Neural cell (in vitro differentiated cells): ENCODE measurements at regions not wholly inside any gene's neighbourhood (a gene's known extent, or its start where the extent isn't known, plus 50 kb on each side); places are given as distances from the start of the nearest gene placed in this dataset.

Experiments used
- H2AFZ ChIP-seq: fragments of 200-600, 300-800 bp; sonication (generic), shearing (Covaris generic); 2 replicates; pipeline ENCODE4 v1.6.0; 2014; ENCODE audit warnings: low read depth, mild to moderate bottlenecking, antibody characterized with exemption, low read length, moderate library complexity
- H3F3A ChIP-seq: fragments of 200-600 bp; shearing (Covaris generic); 2 replicates; pipeline ENCODE4 v1.6.1; 2016; ENCODE audit warnings: mild to moderate bottlenecking, moderate library complexity, mixed read lengths, antibody characterized with exemption, low read length; ENCODE audit not compliant: insufficient read depth, poor library complexity, severe bottlenecking
- H3K27ac ChIP-seq: fragments of 200-600, 300-800 bp; sonication (generic), shearing (Covaris generic); 2 replicates; pipeline ENCODE4 v1.5.1; 2014; ENCODE audit warnings: mild to moderate bottlenecking, low read length, moderate library complexity
- H3K27me3 ChIP-seq: fragments of 300-800, 200-600 bp; sonication (generic), shearing (Covaris generic); 2 replicates; pipeline ENCODE4 v1.6.0; 2014; ENCODE audit warnings: mild to moderate bottlenecking, low read depth, low read length, moderate library complexity; ENCODE audit not compliant: insufficient read depth
- H3K36me3 ChIP-seq: fragments of 300-800, 200-600 bp; sonication (generic), shearing (Covaris generic); 2 replicates; pipeline ENCODE4 v1.5.1; 2014; ENCODE audit warnings: mild to moderate bottlenecking, antibody characterized with exemption, low read length, moderate library complexity; ENCODE audit not compliant: insufficient read depth
- H3K4me2 ChIP-seq: fragments of 300-800, 200-600 bp; sonication (generic), shearing (Covaris generic); 2 replicates; pipeline ENCODE4 v1.6.0; 2014; ENCODE audit warnings: mild to moderate bottlenecking, low read length
- H3K4me3 ChIP-seq: fragments of 300-800, 200-600 bp; sonication (generic), shearing (Covaris generic); 2 replicates; pipeline ENCODE4 v1.5.1; 2014; ENCODE audit warnings: mild to moderate bottlenecking, low read length, moderate library complexity
- H3K79me2 ChIP-seq: fragments of 200-600 bp; shearing (Covaris generic); replicated peaks from 2 replicates; pipeline ENCODE4 v1.6.0; 2014; ENCODE audit warnings: mild to moderate bottlenecking, low read length, moderate library complexity; ENCODE audit not compliant: insufficient read depth
- H3K9ac ChIP-seq: fragments of 300-800, 200-600 bp; sonication (generic), shearing (Covaris generic); 2 replicates; pipeline ENCODE4 v1.6.1; 2016; ENCODE audit warnings: mild to moderate bottlenecking, low read length, mixed read lengths
- H3K9me2 ChIP-seq: fragments of 200-600 bp; shearing (Covaris generic); 2 replicates; pipeline ENCODE4 v1.6.1; 2016; ENCODE audit warnings: mild to moderate bottlenecking, low read length, mixed read lengths; ENCODE audit not compliant: insufficient read depth
- H3K9me3 ChIP-seq: fragments of 200-600, 300-800 bp; sonication (generic), shearing (Covaris generic); 2 replicates; pipeline ENCODE4 v1.6.1; 2016; ENCODE audit warnings: mild to moderate bottlenecking, mixed run types, low read length, moderate library complexity, mixed read lengths
- H4K20me1 ChIP-seq: fragments of 200-600 bp; shearing (Covaris generic); 2 replicates; pipeline ENCODE4 v1.6.1; 2016; ENCODE audit warnings: mild to moderate bottlenecking, mixed run types; ENCODE audit not compliant: insufficient read depth
- CTCF ChIP-seq: fragments of 450-650 bp; IDR thresholded peaks from 2 replicates; pipeline ENCODE4 v1.5.1; 2014; ENCODE audit warnings: antibody characterized with exemption, mild to moderate bottlenecking, moderate library complexity; ENCODE audit not compliant: poor library complexity, severe bottlenecking
- EP300 ChIP-seq: fragments of 450-650 bp; conservative IDR thresholded peaks from 2 replicates; pipeline ENCODE4 v1.6.1; 2014; ENCODE audit warnings: antibody characterized with exemption, mild to moderate bottlenecking, moderate library complexity; ENCODE audit not compliant: poor library complexity, severe bottlenecking
- EZH2 ChIP-seq: fragments of 200-600, 300-800 bp; shearing (Covaris generic), sonication (generic); IDR thresholded peaks from 2 replicates; pipeline ENCODE4 v1.6.1; 2014; ENCODE audit warnings: antibody characterized with exemption, low read length, borderline replicate concordance, mild to moderate bottlenecking; ENCODE audit not compliant: insufficient read depth, poor library complexity, severe bottlenecking
- MXI1 ChIP-seq: fragments of 450-650 bp; conservative IDR thresholded peaks from 2 replicates; pipeline ENCODE4 v1.6.1; 2014; ENCODE audit warnings: antibody characterized with exemption, mild to moderate bottlenecking; ENCODE audit not compliant: poor library complexity, severe bottlenecking
- POLR2AphosphoS5 ChIP-seq: IDR thresholded peaks from 2 replicates; pipeline ENCODE4 v1.6.1; 2012
- RAD21 ChIP-seq: fragments of 450-650 bp; conservative IDR thresholded peaks from 2 replicates; pipeline ENCODE4 v1.6.1; 2014; ENCODE audit warnings: antibody characterized with exemption, mild to moderate bottlenecking, moderate library complexity
- REST ChIP-seq: IDR thresholded peaks from 2 replicates; pipeline ENCODE4 v1.6.1; 2012; ENCODE audit warnings: borderline replicate concordance
- SMC3 ChIP-seq: fragments of 450-650 bp; conservative IDR thresholded peaks from 2 replicates; pipeline ENCODE4 v1.6.1; 2014; ENCODE audit warnings: antibody characterized with exemption, mild to moderate bottlenecking, moderate library complexity; ENCODE audit not compliant: poor library complexity
- TAF1 ChIP-seq: IDR thresholded peaks from 2 replicates; pipeline ENCODE4 v1.6.1; 2012; ENCODE audit warnings: low read depth

DNA sequence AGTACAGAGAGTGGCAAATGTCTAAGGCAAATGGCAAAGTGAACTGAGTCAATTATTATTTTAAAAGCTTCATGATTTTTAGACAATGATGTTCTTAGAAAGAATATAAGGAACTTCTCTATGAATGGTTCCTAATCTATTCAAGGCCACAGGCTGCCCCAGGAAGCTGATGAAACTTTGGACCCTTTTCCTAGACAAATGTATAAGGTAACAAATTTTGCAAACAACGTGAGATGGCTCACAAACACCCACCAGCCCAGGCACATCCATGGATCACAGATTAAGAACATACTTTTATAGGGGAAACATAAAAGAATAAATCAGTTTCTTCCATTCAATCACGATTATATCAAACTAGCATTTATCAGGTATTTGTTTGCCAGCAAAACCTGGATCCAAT is 659.0 kb downstream of the IRS1 start:
- TF ChIP-seq CTCF = no peak
- no peak for TF ChIP-seq POLR2AphosphoS5
- no peak for TF ChIP-seq EZH2
- TF ChIP-seq REST = no peak
- no peak for TF ChIP-seq SMC3
- no peak for TF ChIP-seq TAF1
- H3K27me3 ChIP-seq = no peaks in the 10 kb centered on the region

DNA sequence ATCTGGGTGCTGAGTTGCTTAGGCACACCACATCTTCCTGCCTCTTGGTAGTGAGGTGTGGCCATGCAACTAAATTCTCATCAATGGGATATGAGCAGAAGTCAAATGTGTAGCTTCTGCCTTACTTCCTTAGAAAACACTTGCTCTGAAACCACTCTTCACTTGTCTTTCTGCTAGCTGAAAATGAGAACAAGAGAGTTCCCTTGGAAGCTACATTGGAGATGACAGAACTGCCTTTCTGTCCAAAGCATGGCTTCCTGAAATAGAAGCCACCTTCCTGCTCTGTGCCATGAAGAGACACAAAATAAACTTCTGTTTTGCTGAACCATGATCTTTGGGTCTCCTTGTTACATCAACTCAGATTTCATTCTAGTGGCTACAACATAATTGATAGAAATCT is 659.9 kb downstream of the IRS1 start:
- Histone ChIP-seq H4K20me1 (no peaks in the 10 kb centered on the region), H3F3A (no peaks in the 10 kb centered on the region), H3K27me3 (no peaks in the 10 kb centered on the region), H3K9ac (no peak overlapping the region), H3K36me3 (no peaks in the 10 kb centered on the region), H3K9me3 (no peaks in the 10 kb centered on the region), H3K79me2 (no peaks in the 10 kb centered on the region), H3K27ac (no peak overlapping the region), H3K4me3 (no peak overlapping the region), H2AFZ (no peak overlapping the region), H3K9me2 (no peaks in the 10 kb centered on the region), H3K4me2 (no peak overlapping the region)
- no peak for TF ChIP-seq RAD21
- no peak for TF ChIP-seq EP300
- TF ChIP-seq MXI1 = no peak
- no peak for TF ChIP-seq EZH2
- no peak for TF ChIP-seq CTCF
- TF ChIP-seq POLR2AphosphoS5 = no peak
- no peak for TF ChIP-seq SMC3

More for the DNA sequence above, 659.0 kb downstream of the IRS1 start:
- Histone ChIP-seq H4K20me1 (no peaks in the 10 kb centered on the region), H3F3A (no peaks in the 10 kb centered on the region), H3K4me2 (no peak overlapping the region), H3K9me3 (no peaks in the 10 kb centered on the region), H3K9me2 (no peaks in the 10 kb centered on the region), H3K36me3 (no peaks in the 10 kb centered on the region), H2AFZ (no peak overlapping the region), H3K9ac (no peak overlapping the region), H3K79me2 (no peaks in the 10 kb centered on the region), H3K27ac (no peak overlapping the region), H3K4me3 (no peak overlapping the region)
